ENCODE measurements at regions not wholly inside any gene's neighbourhood (a gene's known extent, or its start where the extent isn't known, plus 50 kb on each side); places are given as distances from the start of the nearest gene placed in this dataset.

DNA sequence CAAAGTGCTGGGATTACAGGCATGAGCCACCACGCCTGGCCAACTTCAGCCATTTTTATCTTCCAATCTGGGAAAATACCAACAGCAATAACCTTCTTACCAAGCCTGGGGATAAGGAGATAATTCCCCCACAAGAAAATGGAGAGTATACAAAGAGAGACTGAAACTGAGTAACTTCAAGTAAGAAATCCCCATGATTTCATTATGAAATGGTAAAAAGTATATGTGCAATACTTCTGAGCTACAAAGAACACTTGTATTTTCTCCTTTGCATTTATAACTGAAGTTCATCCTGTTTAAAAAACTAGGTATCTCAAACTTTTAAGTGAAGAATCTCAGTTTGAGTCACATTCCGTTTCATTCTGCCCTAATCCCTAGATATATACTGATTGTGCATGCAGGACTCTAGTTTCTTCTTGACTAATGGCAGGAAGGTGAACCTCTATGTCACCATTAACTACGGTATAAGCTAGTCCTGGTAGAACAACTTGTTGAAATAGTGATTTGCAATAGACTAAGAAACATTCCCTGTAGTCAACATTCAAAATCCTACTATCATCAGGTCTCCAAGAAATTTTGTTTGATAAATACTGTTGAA is 2071.4 kb downstream of the MAT2B start:
- Histone ChIP-seq H3K36me3 (ENCODE audit: control insufficient read depth, insufficient read depth, low read length) (no peaks in the 10 kb centered on the region), H3K27me3 (ENCODE audit: control insufficient read depth, insufficient read depth, low read length) (no peaks in the 10 kb centered on the region), H3K4me3 (ENCODE audit: low read length) (no peak overlapping the region), H3K9me3 (ENCODE audit: control insufficient read depth, insufficient read depth, low read length) (no peaks in the 10 kb centered on the region), H3K27ac (ENCODE audit: low read length) (no peak overlapping the region), H3K4me1 (ENCODE audit: control insufficient read depth, insufficient read depth, low read length) (no peaks in the 10 kb centered on the region)
- H3K36me3 Mint-ChIP-seq: no peaks in the 10 kb centered on the region
- no peak for DNase-seq
- TF ChIP-seq, protein P1, sequence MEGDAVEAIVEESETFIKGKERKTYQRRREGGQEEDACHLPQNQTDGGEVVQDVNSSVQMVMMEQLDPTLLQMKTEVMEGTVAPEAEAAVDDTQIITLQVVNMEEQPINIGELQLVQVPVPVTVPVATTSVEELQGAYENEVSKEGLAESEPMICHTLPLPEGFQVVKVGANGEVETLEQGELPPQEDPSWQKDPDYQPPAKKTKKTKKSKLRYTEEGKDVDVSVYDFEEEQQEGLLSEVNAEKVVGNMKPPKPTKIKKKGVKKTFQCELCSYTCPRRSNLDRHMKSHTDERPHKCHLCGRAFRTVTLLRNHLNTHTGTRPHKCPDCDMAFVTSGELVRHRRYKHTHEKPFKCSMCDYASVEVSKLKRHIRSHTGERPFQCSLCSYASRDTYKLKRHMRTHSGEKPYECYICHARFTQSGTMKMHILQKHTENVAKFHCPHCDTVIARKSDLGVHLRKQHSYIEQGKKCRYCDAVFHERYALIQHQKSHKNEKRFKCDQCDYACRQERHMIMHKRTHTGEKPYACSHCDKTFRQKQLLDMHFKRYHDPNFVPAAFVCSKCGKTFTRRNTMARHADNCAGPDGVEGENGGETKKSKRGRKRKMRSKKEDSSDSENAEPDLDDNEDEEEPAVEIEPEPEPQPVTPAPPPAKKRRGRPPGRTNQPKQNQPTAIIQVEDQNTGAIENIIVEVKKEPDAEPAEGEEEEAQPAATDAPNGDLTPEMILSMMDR (IDR thresholded peaks at IDR 0.05): no peak
- H3K9me3 Mint-ChIP-seq: peaks cover 8 to 10% of the 10 kb centered on the region in 2 donors
- H3K4me3 Mint-ChIP-seq: no peak overlapping the region
- H3K27ac Mint-ChIP-seq: no peak overlapping the region
- intact Hi-C loops (cut with micrococcal nuclease): no loop called here
- 70% methylated on average over 1 of the region's 3 CpGs for WGBS (ENCODE audit: insufficient coverage)
- H3K27me3 Mint-ChIP-seq (ENCODE audit: low read depth in 2 of 2): no peaks in the 10 kb centered on the region
- H3K4me1 Mint-ChIP-seq: no peaks in the 10 kb centered on the region
- no peak for ATAC-seq

DNA sequence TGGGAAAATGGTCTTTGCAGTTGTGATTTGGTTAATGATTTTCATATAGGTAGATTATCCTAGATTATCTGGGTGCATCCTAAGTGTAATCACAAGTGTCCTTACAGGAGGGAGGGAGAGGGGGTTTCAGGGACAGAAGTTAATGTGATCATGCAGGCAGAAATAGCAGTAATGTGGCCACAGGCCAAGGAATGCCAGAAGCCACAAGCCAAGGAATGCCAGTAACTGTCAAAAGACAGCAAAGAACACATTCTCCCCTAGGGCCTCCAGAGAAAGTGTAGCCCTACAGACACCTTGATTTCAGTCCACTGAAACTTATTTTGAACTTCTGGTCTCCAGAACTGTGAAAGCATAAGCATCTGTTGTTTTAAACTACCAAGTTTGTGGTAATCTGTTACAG is 2074.5 kb downstream of the MAT2B start:
- no peak for DNase-seq
- no peak overlapping the region for H3K27ac Mint-ChIP-seq
- H3K9me3 Mint-ChIP-seq: peaks cover 2% of the 10 kb centered on the region in 2 donors
- H3K36me3 Mint-ChIP-seq: no peaks in the 10 kb centered on the region
- Histone ChIP-seq H3K4me3 (ENCODE audit: low read length) (no peak overlapping the region), H3K4me1 (ENCODE audit: control insufficient read depth, insufficient read depth, low read length) (no peaks in the 10 kb centered on the region), H3K27ac (ENCODE audit: low read length) (no peak overlapping the region), H3K9me3 (ENCODE audit: control insufficient read depth, insufficient read depth, low read length) (no peaks in the 10 kb centered on the region), H3K27me3 (ENCODE audit: control insufficient read depth, insufficient read depth, low read length) (no peaks in the 10 kb centered on the region), H3K36me3 (ENCODE audit: control insufficient read depth, insufficient read depth, low read length) (no peaks in the 10 kb centered on the region)
- H3K4me1 Mint-ChIP-seq: no peaks in the 10 kb centered on the region
- TF ChIP-seq, protein P1 (IDR thresholded peaks at IDR 0.05): no peak
- no peak overlapping the region for H3K4me3 Mint-ChIP-seq
- no peaks in the 10 kb centered on the region for H3K27me3 Mint-ChIP-seq (ENCODE audit: low read depth in 2 of 2)
- ATAC-seq: no peak
- intact Hi-C loops (cut with micrococcal nuclease): no loop called here

DNA sequence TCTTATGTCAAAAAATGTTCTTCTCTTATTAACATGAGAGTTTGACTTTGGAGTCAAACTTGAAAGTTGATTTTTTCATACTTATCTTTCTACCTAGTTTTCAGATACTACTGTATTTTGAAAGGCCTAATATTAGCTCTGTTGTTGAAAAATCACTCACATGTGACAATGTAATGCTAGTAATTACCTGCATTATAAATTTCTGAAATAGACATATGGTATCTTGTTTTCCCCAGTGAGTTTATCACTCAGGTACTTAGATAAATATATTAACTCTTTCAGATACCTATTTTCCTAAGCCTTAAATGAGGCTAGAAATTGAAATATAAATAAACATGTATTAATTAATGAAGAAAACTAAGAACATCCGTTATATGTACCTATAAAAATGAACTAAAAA is 2089.3 kb downstream of the MAT2B start:
- intact Hi-C loops (cut with micrococcal nuclease): no loop called here

More for the DNA sequence above, 2089.3 kb downstream of the MAT2B start:
- Mint-ChIP-seq H3K4me3 (no peak overlapping the region), H3K27me3 (ENCODE audit: low read depth in 2 of 2) (no peaks in the 10 kb centered on the region), H3K9me3 (peaks cover 25 to 27% of the 10 kb centered on the region in 2 donors), H3K27ac (no peak overlapping the region), H3K36me3 (peaks cover 32% of the 10 kb centered on the region), H3K4me1 (no peaks in the 10 kb centered on the region)
- H3K27me3 ChIP-seq (ENCODE audit: control insufficient read depth, insufficient read depth, low read length): no peaks in the 10 kb centered on the region
- no CpG with 5 or more reads among the region's 1 CpG for WGBS (ENCODE audit: insufficient coverage)
- no peak overlapping the region for H3K4me3 ChIP-seq (ENCODE audit: low read length)
- H3K9me3 ChIP-seq (ENCODE audit: control insufficient read depth, insufficient read depth, low read length): no peaks in the 10 kb centered on the region
- H3K27ac ChIP-seq (ENCODE audit: low read length): no peak overlapping the region
- DNase-seq: no peak
- no peaks in the 10 kb centered on the region for H3K4me1 ChIP-seq (ENCODE audit: control insufficient read depth, insufficient read depth, low read length)
- TF ChIP-seq, protein P1 (IDR thresholded peaks at IDR 0.05): no peak
- ATAC-seq: no peak
- no peaks in the 10 kb centered on the region for H3K36me3 ChIP-seq (ENCODE audit: control insufficient read depth, insufficient read depth, low read length)

Data from natural killer cell (primary cell).